Ovary (tissue), 7 donors: ENCODE measurements at regions not wholly inside any gene's neighbourhood (a gene's known extent, or its start where the extent isn't known, plus 50 kb on each side); places are given as distances from the start of the nearest gene placed in this dataset.

ENCODE experiments used
- DNase-seq, 5 donors: peaks; one replicate each; pipeline ENCODE4 v3.0.0-alpha.2; 2019 to 2020
- H3K27ac ChIP-seq, 2 donors: fragments of 200-600 bp; one replicate each; pipeline versions ENCODE4 v1.5.1 to v1.8.0; 2019 to 2022
- H3K27me3 ChIP-seq: fragments of 200-600 bp; one replicate; pipeline ENCODE4 v1.8.0; 2022
- H3K36me3 ChIP-seq: fragments of 200-600 bp; sonication (generic); one replicate; pipeline ENCODE4 v1.5.1; 2019
- H3K4me1 ChIP-seq: one replicate; pipeline ENCODE4 v1.8.1; 2013; ENCODE audit warnings: mild to moderate bottlenecking, moderate library complexity; ENCODE audit not compliant: insufficient read depth
- H3K4me3 ChIP-seq: fragments of 200-600 bp; sonication (generic); one replicate; pipeline ENCODE4 v1.5.1; 2017
- H3K9me3 ChIP-seq, 2 donors: fragments of 200-600 bp in 1 of 2; sonication (generic) in 1 of 2; one replicate each; pipeline versions ENCODE4 v1.5.1 to v1.8.1; 2013 to 2019; ENCODE audit warnings: mild to moderate bottlenecking in 1 of 2, moderate library complexity in 1 of 2
- EP300 ChIP-seq: sonication (generic); formaldehyde crosslinking; IDR thresholded peaks from one replicate; pipeline ENCODE4 v1.6.1; 2017; ENCODE audit warnings: antibody characterized with exemption
- POLR2A ChIP-seq: fragments of 450-650 bp; IDR thresholded peaks from one replicate; pipeline ENCODE4 v1.6.1; 2017; ENCODE audit warnings: antibody characterized with exemption, mild to moderate bottlenecking, moderate library complexity
- WGBS, 3 donors: extraction: QIAGEN DNeasy Blood & Tissue Kit in 1 of 3; methylation state at CpG; one replicate each; pipeline versions ENCODE4 v1.1.5 to v1.1.7; 2013 to 2017; 5-methylcytosine and 5-hydroxymethylcytosine counted together
- intact Hi-C, 4 donors: fragments of 100-400 bp; cut with DNase I; formaldehyde crosslinking; loops; one replicate each; pipeline versions ENCODE4 v1.11.0 to v1.15.1; 2022 to 2023
- TF ChIP-seq, protein P1 (sequence below), 3 donors: fragments of 450-650 bp in 2 of 3; fragments of 200-600 bp in 1 of 3; IDR thresholded peaks; one replicate each; pipeline versions ENCODE4 v1.5.1 to v1.8.0; 2016 to 2022; ENCODE audit warnings: antibody characterized with exemption in 3 of 3, mild to moderate bottlenecking in 1 of 3
- donor health status: DM: no; HTN: no; CAD: no; lungs with moderate emphysema.
- donor health status: DM: no; HTN: no; CAD: no.
- donor health status: Bipolar disorder and iron deficiency.
- donor health status: DM: no; HTN: no; CAD: no.
- donor health status: DM: yes; HTN: yes; CAD: no.

DNA sequence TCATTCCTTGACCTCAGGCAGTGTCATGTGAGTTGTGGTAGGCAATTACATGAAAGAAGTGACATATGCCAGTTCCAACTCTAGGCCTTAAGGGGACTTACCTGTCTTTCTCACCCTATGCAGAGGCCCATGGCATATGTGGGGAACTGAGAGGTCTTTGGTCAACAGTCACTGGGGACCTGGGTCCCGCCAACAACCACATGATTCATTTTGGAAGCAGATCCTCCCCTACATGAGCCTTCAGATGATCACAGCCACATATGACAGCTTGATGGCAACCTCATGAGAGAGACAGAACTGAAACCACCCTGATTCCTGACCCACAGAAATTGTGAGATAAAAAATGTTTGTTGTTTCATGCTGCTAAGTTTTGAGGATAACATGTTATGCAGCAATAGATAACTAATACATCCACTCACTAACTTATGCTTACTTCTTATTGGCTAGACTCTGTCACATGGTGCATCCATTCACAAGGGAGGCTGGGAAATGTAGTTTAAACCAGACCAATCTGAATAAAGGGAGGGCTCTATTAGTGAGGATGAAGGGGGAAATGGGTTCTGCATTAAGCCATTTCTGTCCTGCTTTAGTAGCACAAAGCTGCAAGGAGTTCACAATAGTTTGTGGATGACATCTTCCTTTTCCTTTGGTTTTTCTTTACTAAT lies 298.2 kb downstream of the HAPSTR1 start:
- TF ChIP-seq POLR2A: no peak
- TF ChIP-seq EP300: no peak
- TF ChIP-seq, protein P1, sequence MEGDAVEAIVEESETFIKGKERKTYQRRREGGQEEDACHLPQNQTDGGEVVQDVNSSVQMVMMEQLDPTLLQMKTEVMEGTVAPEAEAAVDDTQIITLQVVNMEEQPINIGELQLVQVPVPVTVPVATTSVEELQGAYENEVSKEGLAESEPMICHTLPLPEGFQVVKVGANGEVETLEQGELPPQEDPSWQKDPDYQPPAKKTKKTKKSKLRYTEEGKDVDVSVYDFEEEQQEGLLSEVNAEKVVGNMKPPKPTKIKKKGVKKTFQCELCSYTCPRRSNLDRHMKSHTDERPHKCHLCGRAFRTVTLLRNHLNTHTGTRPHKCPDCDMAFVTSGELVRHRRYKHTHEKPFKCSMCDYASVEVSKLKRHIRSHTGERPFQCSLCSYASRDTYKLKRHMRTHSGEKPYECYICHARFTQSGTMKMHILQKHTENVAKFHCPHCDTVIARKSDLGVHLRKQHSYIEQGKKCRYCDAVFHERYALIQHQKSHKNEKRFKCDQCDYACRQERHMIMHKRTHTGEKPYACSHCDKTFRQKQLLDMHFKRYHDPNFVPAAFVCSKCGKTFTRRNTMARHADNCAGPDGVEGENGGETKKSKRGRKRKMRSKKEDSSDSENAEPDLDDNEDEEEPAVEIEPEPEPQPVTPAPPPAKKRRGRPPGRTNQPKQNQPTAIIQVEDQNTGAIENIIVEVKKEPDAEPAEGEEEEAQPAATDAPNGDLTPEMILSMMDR (IDR thresholded peaks at IDR 0.05): no peak
- H3K4me3 ChIP-seq: no peak overlapping the region
- no peaks in the 10 kb centered on the region for H3K4me1 ChIP-seq
- H3K36me3 ChIP-seq: no peaks in the 10 kb centered on the region
- 81 to 89% (median 84%) methylated on average over 1 of the region's 1 CpG for WGBS, 3 donors
- H3K27ac ChIP-seq: no peak overlapping the region
- no peaks in the 10 kb centered on the region for H3K27me3 ChIP-seq
- H3K9me3 ChIP-seq: no peaks in the 10 kb centered on the region
- no peak for DNase-seq
- intact Hi-C loops: no loop called here

DNA sequence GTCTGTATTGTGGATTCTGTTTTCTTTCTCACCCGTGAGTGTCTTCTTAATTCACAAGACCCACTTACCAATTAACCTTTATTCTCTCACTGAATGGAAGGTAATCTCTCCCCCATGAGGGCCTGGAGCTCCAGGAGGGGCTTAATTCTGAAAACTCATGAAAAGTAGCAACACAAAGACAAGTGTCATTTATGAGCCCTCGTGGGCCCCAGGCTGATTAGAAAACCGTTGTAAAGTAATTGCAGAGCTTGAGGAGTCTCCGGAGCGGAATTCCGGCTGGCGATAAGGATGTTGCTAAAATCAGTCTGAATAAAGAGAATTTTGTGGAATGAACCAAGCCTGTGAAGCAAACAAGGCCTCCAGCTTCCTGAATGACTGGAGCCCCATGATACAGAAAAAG lies 301.5 kb downstream of the HAPSTR1 start:
- Histone ChIP-seq H3K27ac (no peak overlapping the region), H3K4me1 (no peaks in the 10 kb centered on the region), H3K9me3 (no peaks in the 10 kb centered on the region), H3K27me3 (no peaks in the 10 kb centered on the region), H3K36me3 (no peaks in the 10 kb centered on the region), H3K4me3 (no peak overlapping the region)
- TF ChIP-seq POLR2A (no peak), EP300 (no peak)
- TF ChIP-seq, protein P1 (IDR thresholded peaks at IDR 0.05): no peak
- no peak for DNase-seq
- WGBS, 3 donors: 14 to 23% (median 21%) methylated on average over 7 of the region's 7 CpGs
- intact Hi-C loops: no loop called here

DNA sequence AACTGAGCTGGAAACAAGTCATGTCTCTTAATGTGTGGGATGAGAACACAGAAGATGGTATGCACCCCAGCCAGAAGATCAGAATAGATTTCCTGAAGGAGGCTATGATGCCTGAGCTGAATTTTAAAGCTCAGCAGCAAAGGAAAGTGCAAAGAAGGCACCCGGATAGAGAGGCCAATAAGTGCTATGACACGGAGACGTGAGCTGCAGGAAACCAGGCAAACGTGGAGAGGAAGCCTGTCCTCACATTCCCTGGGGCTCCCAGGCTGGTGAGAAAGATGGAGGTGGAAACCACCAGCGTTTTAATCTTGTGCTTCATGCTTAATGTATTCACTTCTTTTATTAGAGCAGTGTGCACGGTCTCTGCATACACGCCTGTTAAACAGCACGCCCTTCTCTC lies 302.1 kb downstream of the HAPSTR1 start:
- Histone ChIP-seq H3K4me1 (no peaks in the 10 kb centered on the region), H3K36me3 (no peaks in the 10 kb centered on the region), H3K27me3 (no peaks in the 10 kb centered on the region), H3K4me3 (no peak overlapping the region), H3K9me3 (no peaks in the 10 kb centered on the region), H3K27ac (no peak overlapping the region)
- DNase-seq: no peak
- TF ChIP-seq EP300 (no peak), POLR2A (no peak)
- TF ChIP-seq, protein P1 (IDR thresholded peaks at IDR 0.05): no peak
- intact Hi-C loops: no loop called here
- WGBS, 3 donors: 55 to 64% (median 61%) methylated on average over 8 of the region's 8 CpGs

DNA sequence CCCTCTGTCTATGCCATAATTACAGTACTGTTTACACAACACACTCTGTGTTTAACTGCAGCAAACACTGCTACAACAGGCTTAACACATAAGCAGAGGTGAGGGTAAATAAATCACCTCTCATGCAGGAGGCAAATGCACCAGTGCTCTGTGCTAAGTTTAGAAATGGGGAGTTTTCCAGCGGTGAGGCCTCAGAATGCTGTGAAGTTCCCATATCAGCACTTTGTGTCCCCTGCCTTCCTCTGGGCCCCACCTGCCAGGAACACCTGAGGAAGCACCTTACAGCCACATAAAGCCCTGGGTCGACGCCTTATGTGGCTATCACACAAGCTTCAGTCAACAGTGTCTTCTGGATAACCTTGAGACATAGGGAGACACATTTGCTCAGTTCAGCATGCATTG lies 304.5 kb downstream of the HAPSTR1 start:
- intact Hi-C loops: no loop called here
- no peaks in the 10 kb centered on the region for H3K4me1 ChIP-seq
- H3K4me3 ChIP-seq: no peak overlapping the region
- H3K27me3 ChIP-seq: no peaks in the 10 kb centered on the region
- H3K9me3 ChIP-seq: no peaks in the 10 kb centered on the region
- 27 to 56% (median 31%) methylated on average over 3 of the region's 3 CpGs for WGBS, 3 donors
- H3K27ac ChIP-seq: no peak overlapping the region
- TF ChIP-seq, protein P1 (IDR thresholded peaks at IDR 0.05): no peak
- TF ChIP-seq POLR2A: no peak
- TF ChIP-seq EP300: no peak
- no peak for DNase-seq
- H3K36me3 ChIP-seq: no peaks in the 10 kb centered on the region
